HepG2 (cell line): ENCODE measurements at regions not wholly inside any gene's neighbourhood (a gene's known extent, or its start where the extent isn't known, plus 50 kb on each side); places are given as distances from the start of the nearest gene placed in this dataset.
A peak's percentile ranks its signal among the peaks of the same experiment; 100 is the strongest.

ENCODE experiments used
- CAMTA2 ChIP-seq: sonication (generic); formaldehyde crosslinking; IDR thresholded peaks from 2 replicates; pipeline ENCODE4 v1.4.0; 2020; ENCODE audit warnings: mild to moderate bottlenecking, missing genetic modification reagents, borderline replicate concordance
- EED ChIP-seq: sonication (generic); formaldehyde crosslinking; IDR thresholded peaks from 2 replicates; pipeline ENCODE4 v1.5.0; 2020; ENCODE audit warnings: mild to moderate bottlenecking, missing genetic modification reagents
- ERF ChIP-seq: IDR thresholded peaks from 2 replicates; pipeline ENCODE4 v1.6.1; 2018; ENCODE audit warnings: missing biosample characterization, missing genetic modification reagents
- ETV6 ChIP-seq: sonication (generic); formaldehyde crosslinking; conservative IDR thresholded peaks from 2 replicates; pipeline ENCODE4 v1.4.0; 2020; ENCODE audit warnings: missing genetic modification reagents
- GFI1 ChIP-seq: sonication (generic); formaldehyde crosslinking; IDR thresholded peaks from 2 replicates; pipeline ENCODE4 v1.5.0; 2020; ENCODE audit warnings: missing genetic modification reagents, mild to moderate bottlenecking, borderline replicate concordance
- HDAC1 ChIP-seq: sonication (generic); formaldehyde crosslinking; IDR thresholded peaks from 2 replicates; pipeline ENCODE4 v1.5.1; 2020; ENCODE audit warnings: mild to moderate bottlenecking, missing genetic modification reagents
- HNRNPLL ChIP-seq: fragments of 200-400 bp; formaldehyde crosslinking; IDR thresholded peaks from 2 replicates; pipeline ENCODE4 v1.6.1; 2017; ENCODE audit warnings: mild to moderate bottlenecking, low read depth, low read length; ENCODE audit not compliant: poor library complexity, severe bottlenecking
- ISX ChIP-seq: sonication (generic); formaldehyde crosslinking; conservative IDR thresholded peaks from 2 replicates; pipeline ENCODE4 v1.5.0; 2020; ENCODE audit warnings: missing genetic modification reagents
- KMT2B ChIP-seq: IDR thresholded peaks from 2 replicates; pipeline ENCODE4 v1.6.1; 2016; ENCODE audit warnings: missing genetic modification reagents, missing compliant biosample characterization
- PAX8 ChIP-seq: sonication (generic); formaldehyde crosslinking; IDR thresholded peaks from 2 replicates; pipeline ENCODE4 v1.8.0; 2022; ENCODE audit warnings: mild to moderate bottlenecking, missing genetic modification reagents, borderline replicate concordance
- POLR2AphosphoS5 ChIP-seq: IDR thresholded peaks from 2 replicates; pipeline ENCODE4 v1.6.1; 2012; ENCODE audit warnings: low read depth, low read length
- RXRB ChIP-seq: IDR thresholded peaks from 2 replicates; pipeline ENCODE4 v1.6.1; 2016; ENCODE audit warnings: borderline replicate concordance, missing genetic modification reagents, missing compliant biosample characterization
- SATB2 ChIP-seq: sonication (generic); formaldehyde crosslinking; IDR thresholded peaks from 2 replicates; pipeline ENCODE4 v1.5.0; 2020; ENCODE audit warnings: missing genetic modification reagents
- SMYD3 ChIP-seq: sonication (generic); formaldehyde crosslinking; IDR thresholded peaks from 2 replicates; pipeline ENCODE4 v1.8.1; 2023; ENCODE audit warnings: mild to moderate bottlenecking, missing genetic modification reagents
- ZNF224 ChIP-seq: sonication (generic); formaldehyde crosslinking; IDR thresholded peaks from 2 replicates; pipeline ENCODE4 v1.5.0; 2020; ENCODE audit warnings: mild to moderate bottlenecking, missing genetic modification reagents
- ZNF280B ChIP-seq: sonication (generic); formaldehyde crosslinking; IDR thresholded peaks from 2 replicates; pipeline ENCODE4 v1.5.0; 2020; ENCODE audit warnings: missing genetic modification reagents, mild to moderate bottlenecking, borderline replicate concordance
- ZNF329 ChIP-seq: sonication (generic); formaldehyde crosslinking; IDR thresholded peaks from 2 replicates; pipeline ENCODE4 v1.9.0; 2021; ENCODE audit warnings: low read depth, mild to moderate bottlenecking, missing genetic modification reagents
- ZNF430 ChIP-seq: sonication (generic); formaldehyde crosslinking; IDR thresholded peaks from 2 replicates; pipeline ENCODE4 v1.9.0; 2021; ENCODE audit warnings: mild to moderate bottlenecking, missing genetic modification reagents
- ZNF530 ChIP-seq: sonication (generic); formaldehyde crosslinking; IDR thresholded peaks from 2 replicates; pipeline ENCODE4 v1.5.0; 2020; ENCODE audit warnings: low read depth, mild to moderate bottlenecking, missing genetic modification reagents
- ZNF605 ChIP-seq: sonication (generic); formaldehyde crosslinking; IDR thresholded peaks from 2 replicates; pipeline ENCODE4 v1.8.0; 2022; ENCODE audit warnings: mild to moderate bottlenecking, missing genetic modification reagents
- ZNF704 ChIP-seq: sonication (generic); formaldehyde crosslinking; IDR thresholded peaks from 2 replicates; pipeline ENCODE4 v1.8.1; 2023; ENCODE audit warnings: mild to moderate bottlenecking, inconsistent platforms, moderate library complexity, missing genetic modification reagents, borderline replicate concordance
- ZNF713 ChIP-seq: sonication (generic); formaldehyde crosslinking; IDR thresholded peaks from 2 replicates; pipeline ENCODE4 v1.4.0; 2020; ENCODE audit warnings: mild to moderate bottlenecking, missing genetic modification reagents
- ZSCAN30 ChIP-seq: sonication (generic); formaldehyde crosslinking; IDR thresholded peaks from 2 replicates; pipeline ENCODE4 v1.5.0; 2020; ENCODE audit warnings: mild to moderate bottlenecking, missing genetic modification reagents
- TF ChIP-seq, protein P1 (sequence below): sonication (generic); formaldehyde crosslinking; conservative IDR thresholded peaks from 2 replicates; pipeline ENCODE4 v1.8.0; 2022; ENCODE audit warnings: low read depth, missing genetic modification reagents
- TF ChIP-seq, protein P2 (sequence below): sonication (generic); formaldehyde crosslinking; IDR thresholded peaks from 2 replicates; pipeline ENCODE4 v1.4.0; 2020; ENCODE audit warnings: mild to moderate bottlenecking, missing genetic modification reagents

GRCh38 chr20:53829724-53830521, 236.3 kb upstream of the ZNF217 start (continued):
- no peak for TF ChIP-seq ZNF280B (CRISPR knock-in tag)
- no peak for TF ChIP-seq POLR2AphosphoS5
- TF ChIP-seq SMYD3 (CRISPR knock-in tag): no peak
- TF ChIP-seq PAX8 (CRISPR knock-in tag): no peak
- no peak for TF ChIP-seq EED (CRISPR knock-in tag)
- no peak for TF ChIP-seq ZNF430 (CRISPR knock-in tag)
- TF ChIP-seq, protein P1, sequence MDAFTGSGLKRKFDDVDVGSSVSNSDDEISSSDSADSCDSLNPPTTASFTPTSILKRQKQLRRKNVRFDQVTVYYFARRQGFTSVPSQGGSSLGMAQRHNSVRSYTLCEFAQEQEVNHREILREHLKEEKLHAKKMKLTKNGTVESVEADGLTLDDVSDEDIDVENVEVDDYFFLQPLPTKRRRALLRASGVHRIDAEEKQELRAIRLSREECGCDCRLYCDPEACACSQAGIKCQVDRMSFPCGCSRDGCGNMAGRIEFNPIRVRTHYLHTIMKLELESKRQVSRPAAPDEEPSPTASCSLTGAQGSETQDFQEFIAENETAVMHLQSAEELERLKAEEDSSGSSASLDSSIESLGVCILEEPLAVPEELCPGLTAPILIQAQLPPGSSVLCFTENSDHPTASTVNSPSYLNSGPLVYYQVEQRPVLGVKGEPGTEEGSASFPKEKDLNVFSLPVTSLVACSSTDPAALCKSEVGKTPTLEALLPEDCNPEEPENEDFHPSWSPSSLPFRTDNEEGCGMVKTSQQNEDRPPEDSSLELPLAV: no peak
- TF ChIP-seq SATB2 (CRISPR knock-in tag): no peak
- TF ChIP-seq KMT2B (CRISPR knock-in tag): peak; percentile 67; the same call in 1 of the 2 replicates
- TF ChIP-seq RXRB: peak; percentile 79; the same call in 1 of the 2 replicates
- no peak for TF ChIP-seq CAMTA2 (CRISPR knock-in tag)
- peak; percentile 7; the same call in 1 of the 2 replicates for TF ChIP-seq GFI1 (CRISPR knock-in tag)
- no peak; the same call in 1 of the 2 replicates for TF ChIP-seq ZNF704 (CRISPR knock-in tag)
- no peak for TF ChIP-seq ZNF713 (CRISPR knock-in tag)
- TF ChIP-seq ISX (CRISPR knock-in tag): no peak
- TF ChIP-seq ZNF329 (CRISPR knock-in tag): no peak
- no peak for TF ChIP-seq ZNF224 (CRISPR knock-in tag)
- peak; percentile 51 for TF ChIP-seq HDAC1
- TF ChIP-seq ETV6: no peak
- TF ChIP-seq, protein P2, sequence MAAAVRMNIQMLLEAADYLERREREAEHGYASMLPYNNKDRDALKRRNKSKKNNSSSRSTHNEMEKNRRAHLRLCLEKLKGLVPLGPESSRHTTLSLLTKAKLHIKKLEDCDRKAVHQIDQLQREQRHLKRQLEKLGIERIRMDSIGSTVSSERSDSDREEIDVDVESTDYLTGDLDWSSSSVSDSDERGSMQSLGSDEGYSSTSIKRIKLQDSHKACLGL: no peak
- TF ChIP-seq HNRNPLL: no peak
- TF ChIP-seq ERF (CRISPR knock-in tag): peak; percentile 86; the same call in 1 of the 2 replicates
- TF ChIP-seq ZNF605 (CRISPR knock-in tag): no peak
- TF ChIP-seq ZNF530 (CRISPR knock-in tag): no peak
- TF ChIP-seq ZSCAN30: no peak
